ENCODE measurements at regions not wholly inside any gene's neighbourhood (a gene's known extent, or its start where the extent isn't known, plus 50 kb on each side); places are given as distances from the start of the nearest gene placed in this dataset.
A peak's percentile ranks its signal among the peaks of the same experiment; 100 is the strongest.

DNA sequence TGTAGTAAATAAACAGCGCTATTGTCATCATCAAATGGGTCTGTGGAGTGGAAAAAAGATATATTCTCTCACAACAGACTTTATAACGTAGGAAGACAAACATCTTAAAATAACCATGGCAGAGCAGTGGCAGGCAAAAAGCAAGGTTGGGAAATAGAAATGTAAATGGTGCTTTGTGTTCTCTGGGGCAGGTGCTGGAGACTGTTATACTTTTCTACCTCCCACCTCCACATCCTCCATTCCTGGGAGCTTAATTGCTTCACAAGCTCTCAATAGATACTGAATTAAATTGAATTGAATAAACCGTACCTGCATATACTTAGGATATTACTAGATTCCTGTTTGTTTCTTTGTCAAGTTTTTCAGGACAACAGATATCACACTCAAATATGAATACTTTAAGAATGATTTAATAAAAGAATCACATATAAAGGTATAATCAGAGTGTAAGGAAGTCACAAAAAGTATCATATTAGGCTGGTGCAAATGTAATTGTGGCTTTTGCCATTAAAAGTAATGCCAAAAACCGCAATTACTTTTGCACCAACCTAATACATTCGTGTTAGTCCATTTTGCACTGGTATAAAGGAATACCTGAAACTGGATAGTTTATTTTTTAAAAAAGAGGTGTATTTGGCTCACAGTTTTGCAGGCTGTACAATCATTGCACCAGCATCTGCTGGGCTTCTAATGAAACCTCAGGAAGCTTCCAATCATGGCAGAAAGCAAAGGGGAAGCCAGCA lies 367.3 kb downstream of the GRIA2 start:
- Histone ChIP-seq H3K9me3 (peaks cover 0 to 3% (median 0%) of the 10 kb centered on the region in 8 donors), H3K27ac (no peak overlapping the region), H3K36me3 (no peaks in the 10 kb centered on the region), H3K27me3 (replicated peaks in 1 of 7) (no peaks in the 10 kb centered on the region), H3K4me3 (no peak overlapping the region), H3K4me1 (no peaks in the 10 kb centered on the region)
- no peak for DNase-seq
- no peak for TF ChIP-seq POLR2A (IDR thresholded peaks at IDR 0.05)
- TF ChIP-seq, protein P1, sequence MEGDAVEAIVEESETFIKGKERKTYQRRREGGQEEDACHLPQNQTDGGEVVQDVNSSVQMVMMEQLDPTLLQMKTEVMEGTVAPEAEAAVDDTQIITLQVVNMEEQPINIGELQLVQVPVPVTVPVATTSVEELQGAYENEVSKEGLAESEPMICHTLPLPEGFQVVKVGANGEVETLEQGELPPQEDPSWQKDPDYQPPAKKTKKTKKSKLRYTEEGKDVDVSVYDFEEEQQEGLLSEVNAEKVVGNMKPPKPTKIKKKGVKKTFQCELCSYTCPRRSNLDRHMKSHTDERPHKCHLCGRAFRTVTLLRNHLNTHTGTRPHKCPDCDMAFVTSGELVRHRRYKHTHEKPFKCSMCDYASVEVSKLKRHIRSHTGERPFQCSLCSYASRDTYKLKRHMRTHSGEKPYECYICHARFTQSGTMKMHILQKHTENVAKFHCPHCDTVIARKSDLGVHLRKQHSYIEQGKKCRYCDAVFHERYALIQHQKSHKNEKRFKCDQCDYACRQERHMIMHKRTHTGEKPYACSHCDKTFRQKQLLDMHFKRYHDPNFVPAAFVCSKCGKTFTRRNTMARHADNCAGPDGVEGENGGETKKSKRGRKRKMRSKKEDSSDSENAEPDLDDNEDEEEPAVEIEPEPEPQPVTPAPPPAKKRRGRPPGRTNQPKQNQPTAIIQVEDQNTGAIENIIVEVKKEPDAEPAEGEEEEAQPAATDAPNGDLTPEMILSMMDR (IDR thresholded peaks at IDR 0.05 in 8 of 11, conservative IDR thresholded peaks at IDR 0.05 in 3 of 11), result no peak
- no peak for TF ChIP-seq POLR2AphosphoS5 (IDR thresholded peaks at IDR 0.05)
- intact Hi-C loops (cut with DNase I; ENCODE audit: low total_unique reads), result no loop called here
- 75 to 92% (median 83%) methylated on average over 5 of the region's 5 CpGs for WGBS, 5 donors

DNA sequence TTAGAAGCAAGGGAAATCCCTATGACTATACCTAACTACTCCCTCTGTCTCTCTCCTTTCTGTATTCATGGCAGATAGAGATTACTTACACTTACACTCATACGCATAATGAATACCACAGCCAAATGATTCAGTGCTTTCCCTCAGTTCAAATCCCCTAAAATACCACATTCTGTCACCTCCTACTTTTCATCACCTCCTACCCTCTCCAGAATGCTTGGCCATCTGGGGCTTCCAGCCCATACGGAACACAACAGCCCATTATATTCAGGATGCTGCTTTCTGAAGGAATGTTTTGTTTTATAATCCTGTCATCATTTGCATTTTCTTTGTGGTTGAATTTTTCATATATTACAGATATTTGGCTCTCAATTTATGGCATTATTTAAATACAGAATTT lies 361.6 kb downstream of the GRIA2 start:
- 92 to 98% (median 93%) methylated on average over 2 of the region's 2 CpGs for WGBS, 5 donors

DNA sequence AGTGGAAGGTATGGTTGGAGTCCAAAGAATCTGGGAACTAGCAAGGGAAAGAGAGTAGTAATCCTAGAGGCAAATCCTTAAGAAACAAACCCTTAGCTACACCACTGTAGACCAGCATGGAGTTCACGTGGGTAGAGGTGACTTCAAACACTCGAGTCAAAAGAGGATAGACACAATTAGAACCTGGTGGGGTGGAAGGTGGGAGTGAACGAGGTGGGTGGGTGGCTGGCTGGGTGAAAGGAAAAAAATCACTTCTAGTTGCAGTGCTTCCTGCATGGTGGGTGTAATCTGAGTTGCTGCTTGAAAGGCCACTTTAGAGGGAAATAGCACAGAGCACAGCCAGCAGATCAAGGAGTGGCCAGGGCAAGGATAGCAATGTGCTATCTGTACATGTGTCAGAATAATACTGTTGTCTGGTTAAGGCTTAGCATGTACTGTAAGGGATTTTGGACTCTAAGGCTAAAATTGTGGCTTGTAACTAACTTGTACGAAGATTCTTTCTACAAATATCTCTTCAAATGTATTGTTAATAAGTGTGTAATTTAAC lies 356.2 kb downstream of the GRIA2 start:
- no peak overlapping the region for H3K4me3 ChIP-seq
- DNase-seq, result no peak
- H3K27me3 ChIP-seq (replicated peaks in 1 of 7), result no peaks in the 10 kb centered on the region
- no peak overlapping the region for H3K27ac ChIP-seq
- intact Hi-C loops (cut with DNase I; ENCODE audit: low total_unique reads), result no loop called here
- TF ChIP-seq, protein P1 (IDR thresholded peaks at IDR 0.05 in 8 of 11, conservative IDR thresholded peaks at IDR 0.05 in 3 of 11), result no peak
- TF ChIP-seq POLR2AphosphoS5 (IDR thresholded peaks at IDR 0.05) (no peak), POLR2A (IDR thresholded peaks at IDR 0.05) (no peak)
- H3K36me3 ChIP-seq, result no peaks in the 10 kb centered on the region
- 58 to 67% (median 63%) methylated on average over 4 of the region's 4 CpGs for WGBS, 5 donors
- no peaks in the 10 kb centered on the region for H3K4me1 ChIP-seq
- H3K9me3 ChIP-seq, result peaks cover 0 to 6% (median 0%) of the 10 kb centered on the region in 8 donors

More for the DNA sequence above, 361.6 kb downstream of the GRIA2 start:
- intact Hi-C loops (cut with DNase I; ENCODE audit: low total_unique reads), result no loop called here
- no peak for DNase-seq
- Histone ChIP-seq H3K36me3 (no peaks in the 10 kb centered on the region), H3K27me3 (replicated peaks in 1 of 7) (no peaks in the 10 kb centered on the region), H3K9me3 (peaks cover 0 to 13% (median 3%) of the 10 kb centered on the region in 8 donors), H3K27ac (no peak overlapping the region), H3K4me1 (no peaks in the 10 kb centered on the region), H3K4me3 (no peak overlapping the region)
- TF ChIP-seq POLR2AphosphoS5 (IDR thresholded peaks at IDR 0.05), result no peak
- TF ChIP-seq POLR2A (IDR thresholded peaks at IDR 0.05), result no peak
- TF ChIP-seq, protein P1 (IDR thresholded peaks at IDR 0.05 in 8 of 11, conservative IDR thresholded peaks at IDR 0.05 in 3 of 11), result no peak

DNA sequence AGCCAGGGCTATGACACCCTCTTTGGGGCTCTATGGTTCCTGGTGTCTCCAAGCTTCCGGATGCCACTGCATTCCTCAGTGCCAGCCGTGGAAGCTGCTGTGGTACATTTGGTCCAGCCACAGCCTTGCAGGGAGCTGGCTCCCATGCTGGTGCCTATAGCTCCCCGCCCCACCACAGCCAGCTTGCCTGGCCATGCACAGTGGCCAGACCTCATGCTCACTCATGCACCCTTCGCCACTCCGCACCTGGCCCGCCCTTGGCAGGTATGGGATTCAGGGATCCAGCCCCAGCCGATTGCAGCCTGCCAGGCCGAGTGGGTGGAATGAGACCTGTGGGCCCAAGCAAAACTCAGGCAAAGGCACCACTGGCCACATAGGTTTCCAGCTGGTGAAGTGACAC lies 354.8 kb downstream of the GRIA2 start:
- intact Hi-C loops (cut with DNase I; ENCODE audit: low total_unique reads), result no loop called here
- Histone ChIP-seq H3K9me3 (peaks cover 0 to 6% (median 0%) of the 10 kb centered on the region in 8 donors), H3K4me3 (no peak overlapping the region), H3K27me3 (replicated peaks in 1 of 7) (no peaks in the 10 kb centered on the region), H3K4me1 (no peaks in the 10 kb centered on the region), H3K27ac (no peak overlapping the region), H3K36me3 (no peaks in the 10 kb centered on the region)
- 86 to 96% (median 93%) methylated on average over 3 to 8 of the region's 8 CpGs for WGBS, 5 donors
- peak; percentile 61 for DNase-seq
- TF ChIP-seq POLR2AphosphoS5 (IDR thresholded peaks at IDR 0.05) (no peak), POLR2A (IDR thresholded peaks at IDR 0.05) (no peak)
- TF ChIP-seq, protein P1 (IDR thresholded peaks at IDR 0.05 in 8 of 11, conservative IDR thresholded peaks at IDR 0.05 in 3 of 11), result no peak

Measured in spleen (tissue), 11 donors.